MM.1S (cell line): ENCODE measurements at regions not wholly inside any gene's neighbourhood (a gene's known extent, or its start where the extent isn't known, plus 50 kb on each side); places are given as distances from the start of the nearest gene placed in this dataset.
A peak's percentile ranks its signal among the peaks of the same experiment; 100 is the strongest.
"Not testable (repeated sequence)": the region's sequence is repeated elsewhere in the genome, so short reads cannot be mapped to it uniquely, and the experiment has no call there.

Source experiments
- DNase-seq: peaks from one replicate; pipeline ENCODE4 v3.0.0-alpha.2; 2015
- H2AFZ ChIP-seq: fragments of 300-600 bp; sonication (generic); 2 replicates; pipeline ENCODE4 v1.6.0; 2016; ENCODE audit warnings: antibody characterized with exemption, low read length
- H3F3A ChIP-seq: fragments of 300-600 bp; sonication (generic); 2 replicates; pipeline ENCODE4 v1.6.1; 2016; ENCODE audit warnings: mild to moderate bottlenecking, antibody characterized with exemption, low read length, moderate library complexity, mixed read lengths; ENCODE audit not compliant: insufficient read depth
- H3K27ac ChIP-seq: fragments of 300-600 bp; sonication (generic); 2 replicates; pipeline ENCODE4 v1.5.1; 2016; ENCODE audit warnings: mild to moderate bottlenecking, low read length
- H3K27me3 ChIP-seq: fragments of 300-600 bp; sonication (generic); replicated peaks from 2 replicates; pipeline ENCODE4 v1.6.0; 2016; ENCODE audit warnings: low read length; ENCODE audit not compliant: insufficient read depth
- H3K36me3 ChIP-seq: fragments of 300-600 bp; sonication (generic); replicated peaks from 2 replicates; pipeline ENCODE4 v1.6.1; 2016; ENCODE audit warnings: mild to moderate bottlenecking, low read length, mixed read lengths; ENCODE audit not compliant: insufficient read depth
- H3K4me1 ChIP-seq: fragments of 300-600 bp; sonication (generic); 2 replicates; pipeline ENCODE4 v1.6.1; 2016; ENCODE audit warnings: low read length, mixed read lengths
- H3K4me2 ChIP-seq: fragments of 300-600 bp; sonication (generic); 2 replicates; pipeline ENCODE4 v1.6.0; 2016; ENCODE audit warnings: low read depth, low read length
- H3K4me3 ChIP-seq: fragments of 300-600 bp; sonication (generic); 2 replicates; pipeline ENCODE4 v1.5.1; 2016; ENCODE audit warnings: low read length, mixed read lengths
- H3K79me2 ChIP-seq: fragments of 300-600 bp; sonication (generic); 2 replicates; pipeline ENCODE4 v1.6.1; 2016; ENCODE audit warnings: mixed run types, low read length, mixed read lengths
- H3K9ac ChIP-seq: fragments of 300-600 bp; sonication (generic); 2 replicates; pipeline ENCODE4 v1.6.1; 2016; ENCODE audit warnings: low read length, mixed read lengths
- H3K9me2 ChIP-seq: fragments of 300-600 bp; sonication (generic); replicated peaks from 2 replicates; pipeline ENCODE4 v1.6.1; 2016; ENCODE audit warnings: mild to moderate bottlenecking, low read length, mixed read lengths; ENCODE audit not compliant: insufficient read depth
- H3K9me3 ChIP-seq: fragments of 300-600 bp; sonication (generic); replicated peaks from 2 replicates; pipeline ENCODE4 v1.6.1; 2016; ENCODE audit warnings: mild to moderate bottlenecking, low read length, mixed read lengths; ENCODE audit not compliant: insufficient read depth
- H4K20me1 ChIP-seq: fragments of 300-600 bp; sonication (generic); 2 replicates; pipeline ENCODE4 v1.6.1; 2016; ENCODE audit warnings: mild to moderate bottlenecking, low read length, moderate library complexity, mixed read lengths; ENCODE audit not compliant: insufficient read depth
- EZH2 ChIP-seq: fragments of 300-600 bp; sonication (generic); optimal IDR thresholded peaks from 2 replicates; pipeline ENCODE3; 2017; ENCODE audit warnings: low read depth, mild to moderate bottlenecking, antibody characterized with exemption, low read length, mixed read lengths
- EZH2phosphoT487 ChIP-seq: fragments of 300-600 bp; sonication (generic); IDR thresholded peaks from 2 replicates; pipeline ENCODE4 v1.6.1; 2018; ENCODE audit warnings: antibody characterized with exemption, low read length
- TF ChIP-seq, protein P1 (sequence below): fragments of 300-600 bp; sonication (generic); IDR thresholded peaks from 2 replicates; pipeline ENCODE4 v1.5.1; 2016; ENCODE audit warnings: antibody characterized with exemption, low read length, mixed read lengths

DNA sequence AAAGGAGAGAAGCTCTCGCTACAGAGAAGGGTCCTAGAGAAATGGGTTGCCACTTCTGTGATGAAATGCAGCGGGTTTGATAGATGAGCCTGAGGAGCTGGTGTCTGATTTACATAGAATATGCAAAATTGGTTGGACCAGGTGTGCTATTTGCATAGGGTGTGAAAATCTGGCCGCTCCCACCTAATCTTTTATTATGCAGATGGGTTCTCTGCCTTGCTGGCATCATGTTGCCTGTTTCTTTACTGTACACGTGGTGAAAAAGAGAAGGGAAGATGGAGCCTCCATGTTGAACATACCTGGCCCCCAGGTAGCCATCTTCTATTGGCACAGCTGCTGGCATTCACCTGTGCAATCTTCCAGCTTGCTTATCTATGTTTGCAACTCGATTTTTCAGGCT is 212.2 kb downstream of the ANKRD7 start:
- H3K36me3 ChIP-seq: no peaks in the 10 kb centered on the region
- H4K20me1 ChIP-seq: no peaks in the 10 kb centered on the region
- no peaks in the 10 kb centered on the region for H3K79me2 ChIP-seq
- H3K27me3 ChIP-seq: no peaks in the 10 kb centered on the region
- no peak overlapping the region for H3K4me3 ChIP-seq
- no peak overlapping the region for H2AFZ ChIP-seq
- no peak overlapping the region for H3K4me2 ChIP-seq
- no peak for DNase-seq
- no peaks in the 10 kb centered on the region for H3K9me3 ChIP-seq
- H3K4me1 ChIP-seq: no peaks in the 10 kb centered on the region
- H3K9me2 ChIP-seq: no peaks in the 10 kb centered on the region
- H3K9ac ChIP-seq: no peak overlapping the region
- TF ChIP-seq EZH2phosphoT487 (no peak), EZH2 (no peak)
- TF ChIP-seq, protein P1, sequence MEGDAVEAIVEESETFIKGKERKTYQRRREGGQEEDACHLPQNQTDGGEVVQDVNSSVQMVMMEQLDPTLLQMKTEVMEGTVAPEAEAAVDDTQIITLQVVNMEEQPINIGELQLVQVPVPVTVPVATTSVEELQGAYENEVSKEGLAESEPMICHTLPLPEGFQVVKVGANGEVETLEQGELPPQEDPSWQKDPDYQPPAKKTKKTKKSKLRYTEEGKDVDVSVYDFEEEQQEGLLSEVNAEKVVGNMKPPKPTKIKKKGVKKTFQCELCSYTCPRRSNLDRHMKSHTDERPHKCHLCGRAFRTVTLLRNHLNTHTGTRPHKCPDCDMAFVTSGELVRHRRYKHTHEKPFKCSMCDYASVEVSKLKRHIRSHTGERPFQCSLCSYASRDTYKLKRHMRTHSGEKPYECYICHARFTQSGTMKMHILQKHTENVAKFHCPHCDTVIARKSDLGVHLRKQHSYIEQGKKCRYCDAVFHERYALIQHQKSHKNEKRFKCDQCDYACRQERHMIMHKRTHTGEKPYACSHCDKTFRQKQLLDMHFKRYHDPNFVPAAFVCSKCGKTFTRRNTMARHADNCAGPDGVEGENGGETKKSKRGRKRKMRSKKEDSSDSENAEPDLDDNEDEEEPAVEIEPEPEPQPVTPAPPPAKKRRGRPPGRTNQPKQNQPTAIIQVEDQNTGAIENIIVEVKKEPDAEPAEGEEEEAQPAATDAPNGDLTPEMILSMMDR: no peak
- H3F3A ChIP-seq: no peaks in the 10 kb centered on the region
- no peak overlapping the region for H3K27ac ChIP-seq

DNA sequence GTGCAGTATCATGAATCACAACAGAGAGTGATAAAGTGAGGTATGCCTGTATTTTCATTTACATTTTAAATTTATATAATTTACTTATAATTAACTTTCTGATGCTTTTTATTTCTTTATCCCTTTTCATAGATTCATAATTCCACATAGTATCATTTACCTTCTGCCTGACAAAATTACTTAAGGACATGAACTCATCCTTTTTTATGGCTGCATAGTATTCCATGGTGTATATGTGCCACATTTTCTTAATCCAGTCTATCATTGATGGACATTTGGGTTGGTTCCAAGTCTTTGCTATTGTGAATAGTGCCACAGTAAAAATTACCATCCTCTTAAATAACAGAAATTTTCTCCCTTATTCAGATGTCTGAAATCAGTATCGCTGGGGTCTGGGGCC is 224.5 kb downstream of the ANKRD7 start:
- H3K4me2 ChIP-seq, H3K27ac ChIP-seq, H4K20me1 ChIP-seq, H3K4me3 ChIP-seq, H3K4me1 ChIP-seq, H3K9me2 ChIP-seq, H3K79me2 ChIP-seq, DNase-seq, H3K9me3 ChIP-seq, H3K27me3 ChIP-seq, H3K36me3 ChIP-seq, H3K9ac ChIP-seq, H2AFZ ChIP-seq, H3F3A ChIP-seq: not testable (repeated sequence)

DNA sequence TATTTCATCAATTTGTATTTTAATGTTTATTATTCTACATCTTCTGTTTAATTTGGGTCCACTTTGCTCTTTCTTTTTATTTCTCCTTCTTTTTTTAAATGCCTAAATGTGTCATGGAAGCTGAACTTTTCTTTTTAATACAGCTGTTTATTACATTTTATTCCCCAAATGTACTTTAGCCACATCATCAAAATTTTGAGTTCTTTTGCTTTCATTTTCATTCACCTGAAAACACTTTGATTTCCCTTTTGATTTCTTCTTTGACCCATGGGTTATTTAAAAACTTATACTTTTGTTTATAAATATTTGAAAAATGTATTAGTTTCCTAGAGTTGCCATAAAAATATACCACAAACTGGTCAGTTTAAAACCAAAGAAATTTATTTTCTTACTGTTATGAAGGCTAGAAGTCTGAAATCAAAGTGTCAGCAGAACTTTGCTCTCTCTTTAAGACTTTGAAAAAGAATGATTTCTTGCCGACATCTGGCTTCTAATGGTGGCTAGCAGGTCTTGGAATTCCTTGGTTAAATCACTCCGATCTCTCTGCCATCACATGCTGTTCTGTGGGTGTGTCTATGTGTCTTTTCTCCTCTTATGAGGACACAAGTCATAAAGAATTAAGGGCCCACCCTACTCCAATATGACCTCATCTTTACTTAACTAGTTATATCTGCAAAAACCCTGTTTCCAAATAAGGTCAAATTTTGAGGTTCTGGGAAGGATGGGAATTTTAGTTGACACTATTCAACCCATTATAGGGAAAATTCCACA is 225.5 kb downstream of the ANKRD7 start:
- no peak overlapping the region for H3K4me3 ChIP-seq
- H3F3A ChIP-seq: no peaks in the 10 kb centered on the region
- no peaks in the 10 kb centered on the region for H3K36me3 ChIP-seq
- no peak for TF ChIP-seq EZH2
- no peak for TF ChIP-seq EZH2phosphoT487
- TF ChIP-seq, protein P1: no peak
- H2AFZ ChIP-seq: peak overlapping the region; percentile 22; the same call in 1 of the 2 replicates
- DNase-seq: peak; percentile 54
- H3K27me3 ChIP-seq: no peaks in the 10 kb centered on the region
- H3K4me1 ChIP-seq: no peaks in the 10 kb centered on the region
- no peak overlapping the region for H3K9ac ChIP-seq
- no peaks in the 10 kb centered on the region for H3K79me2 ChIP-seq
- H3K9me3 ChIP-seq: no peaks in the 10 kb centered on the region
- no peaks in the 10 kb centered on the region for H4K20me1 ChIP-seq
- H3K4me2 ChIP-seq: peak overlapping the region; percentile 20; the same call in 1 of the 2 replicates
- H3K9me2 ChIP-seq: no peaks in the 10 kb centered on the region
- H3K27ac ChIP-seq: no peak overlapping the region

DNA sequence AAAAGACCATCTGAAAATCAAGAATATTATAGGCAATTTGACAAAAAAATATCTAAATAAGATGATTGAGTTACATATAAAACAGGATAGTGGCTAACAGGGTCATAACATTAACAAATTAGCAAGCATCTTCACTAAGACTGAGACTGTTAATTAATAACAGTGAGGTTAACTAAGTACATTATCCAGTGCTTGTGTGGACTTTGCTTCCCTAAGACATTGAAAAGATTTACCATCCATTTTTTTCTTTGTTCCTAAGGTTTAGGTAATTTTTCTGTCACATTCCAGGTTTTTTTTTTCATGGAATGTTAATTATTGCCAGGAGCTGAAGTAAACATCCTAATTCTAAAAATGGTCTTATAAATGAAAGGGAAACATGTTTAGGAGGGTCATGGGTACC is 227.6 kb downstream of the ANKRD7 start:
- Histone ChIP-seq H3K4me1 (no peaks in the 10 kb centered on the region), H3K4me2 (no peak overlapping the region), H3K9ac (no peak overlapping the region), H2AFZ (no peak overlapping the region), H3K79me2 (no peaks in the 10 kb centered on the region), H3K4me3 (no peak overlapping the region), H3K36me3 (no peaks in the 10 kb centered on the region), H3F3A (no peaks in the 10 kb centered on the region), H3K27ac (no peak overlapping the region), H3K27me3 (no peaks in the 10 kb centered on the region), H3K9me3 (no peaks in the 10 kb centered on the region), H4K20me1 (no peaks in the 10 kb centered on the region), H3K9me2 (no peaks in the 10 kb centered on the region)
- TF ChIP-seq, protein P1: no peak
- TF ChIP-seq EZH2phosphoT487 (no peak), EZH2 (no peak)
- DNase-seq: no peak
